Neural progenitor cell (in vitro differentiated cells): ENCODE measurements at regions not wholly inside any gene's neighbourhood (a gene's known extent, or its start where the extent isn't known, plus 50 kb on each side); places are given as distances from the start of the nearest gene placed in this dataset.

Experiments used
- DNase-seq: peaks from one replicate; pipeline ENCODE4 v3.0.0-alpha.2; 2016; ENCODE audit warnings: low spot score
- H2AFZ ChIP-seq: fragments of 200-600 bp; sonication (generic); replicated peaks from 2 replicates; pipeline ENCODE4 v1.6.1; 2016; ENCODE audit warnings: antibody characterized with exemption
- H3F3A ChIP-seq: fragments of 200-600 bp; sonication (generic); 2 replicates; pipeline ENCODE4 v1.6.1; 2016; ENCODE audit warnings: antibody characterized with exemption, low read depth
- H3K27ac ChIP-seq: fragments of 200-600 bp; sonication (generic); 2 replicates; pipeline ENCODE4 v1.5.1; 2016; ENCODE audit warnings: mild to moderate bottlenecking
- H3K27me3 ChIP-seq: fragments of 200-600 bp; sonication (generic); 2 replicates; pipeline ENCODE4 v1.6.1; 2016; ENCODE audit warnings: mild to moderate bottlenecking, moderate library complexity
- H3K36me3 ChIP-seq: fragments of 200-600 bp; sonication (generic); 2 replicates; pipeline ENCODE4 v1.5.1; 2016
- H3K4me1 ChIP-seq: fragments of 200-600 bp; sonication (generic); 2 replicates; pipeline ENCODE4 v1.6.1; 2016; ENCODE audit warnings: mixed run types
- H3K4me2 ChIP-seq: fragments of 200-600 bp; sonication (generic); 2 replicates; pipeline ENCODE4 v1.6.1; 2016
- H3K4me3 ChIP-seq: fragments of 200-600 bp; sonication (generic); 2 replicates; pipeline ENCODE4 v1.5.1; 2016
- H3K79me2 ChIP-seq: fragments of 200-600 bp; sonication (generic); 2 replicates; pipeline ENCODE4 v1.6.1; 2016; ENCODE audit warnings: low read depth
- H3K9ac ChIP-seq: fragments of 200-600 bp; sonication (generic); 2 replicates; pipeline ENCODE4 v1.6.1; 2016
- H3K9me3 ChIP-seq: fragments of 200-600 bp; sonication (generic); 2 replicates; pipeline ENCODE4 v1.5.1; 2016; ENCODE audit warnings: low read depth
- H4K20me1 ChIP-seq: fragments of 200-600 bp; sonication (generic); 2 replicates; pipeline ENCODE4 v1.6.1; 2016; ENCODE audit warnings: low read depth
- H3K27ac Mint-ChIP-seq: 3 replicates; pipeline ENCODE4 v1.8.0; 2021; ENCODE audit warnings: mixed read lengths
- H3K27me3 Mint-ChIP-seq: 2 replicates; pipeline ENCODE4 v1.8.0; 2022; ENCODE audit warnings: low read depth, mild to moderate bottlenecking, inconsistent platforms, moderate library complexity, mixed read lengths; ENCODE audit not compliant: insufficient read depth
- H3K36me3 Mint-ChIP-seq: 3 replicates; pipeline ENCODE4 v1.8.0; 2021; ENCODE audit warnings: mixed read lengths
- H3K4me1 Mint-ChIP-seq: 3 replicates; pipeline ENCODE4 v1.8.0; 2021; ENCODE audit warnings: mixed read lengths
- H3K4me3 Mint-ChIP-seq: 3 replicates; pipeline ENCODE4 v1.8.0; 2021; ENCODE audit warnings: mild to moderate bottlenecking, moderate library complexity, mixed read lengths
- H3K9me3 Mint-ChIP-seq: 3 replicates; pipeline ENCODE4 v1.8.0; 2020; ENCODE audit warnings: mixed read lengths
- EZH2 ChIP-seq: fragments of 200-600 bp; sonication (generic); IDR thresholded peaks from 2 replicates; pipeline ENCODE4 v1.6.1; 2017; ENCODE audit warnings: antibody characterized with exemption, mild to moderate bottlenecking, moderate library complexity
- EZH2phosphoT487 ChIP-seq: fragments of 200-600 bp; sonication (generic); IDR thresholded peaks from 2 replicates; pipeline ENCODE4 v1.6.1; 2017; ENCODE audit warnings: antibody characterized with exemption
- TF ChIP-seq, protein P1 (sequence below): fragments of 200-600 bp; sonication (generic); IDR thresholded peaks from 2 replicates; pipeline ENCODE4 v1.5.1; 2017; ENCODE audit warnings: antibody characterized with exemption, mild to moderate bottlenecking

DNA sequence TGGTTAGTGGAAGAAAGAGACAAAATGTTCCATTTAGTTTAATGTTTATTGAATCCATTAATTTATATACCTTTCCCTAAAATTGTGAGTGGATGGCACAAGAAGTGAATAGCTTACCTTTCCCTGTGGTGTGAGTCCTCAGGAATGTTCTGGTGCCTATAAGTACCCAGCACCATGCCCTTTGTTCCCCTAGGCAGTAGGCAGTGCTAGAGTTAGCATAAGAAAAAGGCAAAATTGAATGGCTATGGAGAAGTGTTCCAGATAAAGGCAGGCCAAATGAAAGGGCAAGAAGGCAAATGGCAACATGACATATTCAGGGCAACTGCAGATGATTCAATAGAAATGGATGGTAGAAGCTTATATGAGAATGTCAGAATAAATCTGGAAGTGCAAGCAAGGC is 370.8 kb upstream of the PTGER4 start:
- H3K4me1 ChIP-seq, result no peaks in the 10 kb centered on the region
- H3K36me3 Mint-ChIP-seq, result no peaks in the 10 kb centered on the region
- H3K36me3 ChIP-seq, result no peaks in the 10 kb centered on the region
- H3K79me2 ChIP-seq, result no peaks in the 10 kb centered on the region
- DNase-seq, result peak; percentile 8
- H3K4me2 ChIP-seq, result no peak overlapping the region
- H3K4me1 Mint-ChIP-seq, result no peaks in the 10 kb centered on the region
- H3K27me3 ChIP-seq, result no peaks in the 10 kb centered on the region
- TF ChIP-seq EZH2 (no peak), EZH2phosphoT487 (no peak)
- TF ChIP-seq, protein P1, sequence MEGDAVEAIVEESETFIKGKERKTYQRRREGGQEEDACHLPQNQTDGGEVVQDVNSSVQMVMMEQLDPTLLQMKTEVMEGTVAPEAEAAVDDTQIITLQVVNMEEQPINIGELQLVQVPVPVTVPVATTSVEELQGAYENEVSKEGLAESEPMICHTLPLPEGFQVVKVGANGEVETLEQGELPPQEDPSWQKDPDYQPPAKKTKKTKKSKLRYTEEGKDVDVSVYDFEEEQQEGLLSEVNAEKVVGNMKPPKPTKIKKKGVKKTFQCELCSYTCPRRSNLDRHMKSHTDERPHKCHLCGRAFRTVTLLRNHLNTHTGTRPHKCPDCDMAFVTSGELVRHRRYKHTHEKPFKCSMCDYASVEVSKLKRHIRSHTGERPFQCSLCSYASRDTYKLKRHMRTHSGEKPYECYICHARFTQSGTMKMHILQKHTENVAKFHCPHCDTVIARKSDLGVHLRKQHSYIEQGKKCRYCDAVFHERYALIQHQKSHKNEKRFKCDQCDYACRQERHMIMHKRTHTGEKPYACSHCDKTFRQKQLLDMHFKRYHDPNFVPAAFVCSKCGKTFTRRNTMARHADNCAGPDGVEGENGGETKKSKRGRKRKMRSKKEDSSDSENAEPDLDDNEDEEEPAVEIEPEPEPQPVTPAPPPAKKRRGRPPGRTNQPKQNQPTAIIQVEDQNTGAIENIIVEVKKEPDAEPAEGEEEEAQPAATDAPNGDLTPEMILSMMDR, result no peak
- no peak overlapping the region for H3K27ac ChIP-seq
- H3K27me3 Mint-ChIP-seq, result no peaks in the 10 kb centered on the region
- H3K9ac ChIP-seq, result no peak overlapping the region
- no peak overlapping the region for H3K4me3 ChIP-seq
- no peak overlapping the region for H2AFZ ChIP-seq
- H3K27ac Mint-ChIP-seq, result no peak overlapping the region
- H3K9me3 ChIP-seq, result no peaks in the 10 kb centered on the region
- no peaks in the 10 kb centered on the region for H3F3A ChIP-seq
- H3K4me3 Mint-ChIP-seq, result no peak overlapping the region
- no peaks in the 10 kb centered on the region for H3K9me3 Mint-ChIP-seq
- H4K20me1 ChIP-seq, result no peaks in the 10 kb centered on the region

DNA sequence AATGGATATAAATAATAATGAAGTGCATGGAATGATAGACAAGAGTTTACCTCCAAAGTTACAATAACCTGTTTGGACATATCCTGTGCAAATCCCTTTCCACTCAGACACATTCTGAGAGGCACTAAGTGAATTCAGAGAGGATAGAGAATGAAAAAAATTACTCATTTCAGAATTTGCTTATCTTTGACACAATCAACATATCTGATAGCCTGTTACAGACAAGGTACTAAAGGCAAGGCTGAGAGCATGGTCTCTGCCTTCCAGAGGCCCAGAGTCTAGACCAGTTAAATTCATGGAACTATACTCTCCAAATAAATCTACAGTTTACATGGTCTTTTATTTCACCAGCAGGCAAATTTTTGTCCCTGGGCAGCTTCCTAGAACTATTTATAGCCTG is 371.8 kb upstream of the PTGER4 start:
- Histone ChIP-seq H3K27ac (no peak overlapping the region), H3K4me1 (no peaks in the 10 kb centered on the region), H2AFZ (no peak overlapping the region), H3K79me2 (no peaks in the 10 kb centered on the region), H3K4me2 (no peak overlapping the region), H3K4me3 (no peak overlapping the region), H3K27me3 (no peaks in the 10 kb centered on the region), H3F3A (no peaks in the 10 kb centered on the region), H3K9me3 (no peaks in the 10 kb centered on the region), H4K20me1 (no peaks in the 10 kb centered on the region), H3K36me3 (no peaks in the 10 kb centered on the region), H3K9ac (no peak overlapping the region)
- TF ChIP-seq, protein P1, result no peak
- TF ChIP-seq EZH2phosphoT487 (no peak), EZH2 (no peak)
- no peak for DNase-seq
- Mint-ChIP-seq H3K4me3 (no peak overlapping the region), H3K9me3 (no peaks in the 10 kb centered on the region), H3K27ac (no peak overlapping the region), H3K4me1 (no peaks in the 10 kb centered on the region), H3K27me3 (no peaks in the 10 kb centered on the region), H3K36me3 (no peaks in the 10 kb centered on the region)

- Histone ChIP-seq H3K4me3 (no peak overlapping the region), H2AFZ (no peak overlapping the region), H4K20me1 (no peaks in the 10 kb centered on the region), H3K4me2 (no peak overlapping the region), H3K27me3 (no peaks in the 10 kb centered on the region), H3K4me1 (no peaks in the 10 kb centered on the region), H3K36me3 (no peaks in the 10 kb centered on the region), H3K9me3 (no peaks in the 10 kb centered on the region), H3K9ac (no peak overlapping the region), H3F3A (no peaks in the 10 kb centered on the region), H3K79me2 (no peaks in the 10 kb centered on the region), H3K27ac (no peak overlapping the region)
- Mint-ChIP-seq H3K9me3 (no peaks in the 10 kb centered on the region), H3K27me3 (no peaks in the 10 kb centered on the region), H3K4me3 (no peak overlapping the region), H3K4me1 (no peaks in the 10 kb centered on the region), H3K36me3 (no peaks in the 10 kb centered on the region), H3K27ac (no peak overlapping the region)
- no peak for DNase-seq
- TF ChIP-seq, protein P1, result no peak
- no peak for TF ChIP-seq EZH2phosphoT487
- no peak for TF ChIP-seq EZH2
Measured at GRCh38 chr5:40306869-40307487, 372.7 kb upstream of the PTGER4 start.
